ENCODE measurements at regions not wholly inside any gene's neighbourhood (a gene's known extent, or its start where the extent isn't known, plus 50 kb on each side); places are given as distances from the start of the nearest gene placed in this dataset.

DNA sequence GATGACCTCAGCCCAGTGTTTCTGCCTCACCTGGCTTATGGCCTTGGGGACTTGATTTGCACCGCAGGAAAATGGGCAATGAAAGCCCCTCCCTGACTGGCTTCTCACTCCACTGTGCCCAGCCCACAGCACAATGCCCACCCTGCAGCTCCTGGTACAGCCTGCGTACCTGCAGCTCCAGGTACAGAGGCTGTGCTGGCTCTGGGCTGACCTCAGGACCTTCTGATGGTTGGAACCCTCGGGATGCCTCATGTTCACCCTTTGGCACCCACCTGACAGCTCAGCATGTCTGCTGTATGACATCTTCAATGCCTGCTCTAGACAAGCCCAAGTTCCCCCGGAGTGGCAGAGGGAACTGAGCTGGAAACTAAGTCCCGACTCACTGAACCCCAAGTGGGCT lies 87.1 kb downstream of the ALG10 start:
- TF ChIP-seq, protein P1, sequence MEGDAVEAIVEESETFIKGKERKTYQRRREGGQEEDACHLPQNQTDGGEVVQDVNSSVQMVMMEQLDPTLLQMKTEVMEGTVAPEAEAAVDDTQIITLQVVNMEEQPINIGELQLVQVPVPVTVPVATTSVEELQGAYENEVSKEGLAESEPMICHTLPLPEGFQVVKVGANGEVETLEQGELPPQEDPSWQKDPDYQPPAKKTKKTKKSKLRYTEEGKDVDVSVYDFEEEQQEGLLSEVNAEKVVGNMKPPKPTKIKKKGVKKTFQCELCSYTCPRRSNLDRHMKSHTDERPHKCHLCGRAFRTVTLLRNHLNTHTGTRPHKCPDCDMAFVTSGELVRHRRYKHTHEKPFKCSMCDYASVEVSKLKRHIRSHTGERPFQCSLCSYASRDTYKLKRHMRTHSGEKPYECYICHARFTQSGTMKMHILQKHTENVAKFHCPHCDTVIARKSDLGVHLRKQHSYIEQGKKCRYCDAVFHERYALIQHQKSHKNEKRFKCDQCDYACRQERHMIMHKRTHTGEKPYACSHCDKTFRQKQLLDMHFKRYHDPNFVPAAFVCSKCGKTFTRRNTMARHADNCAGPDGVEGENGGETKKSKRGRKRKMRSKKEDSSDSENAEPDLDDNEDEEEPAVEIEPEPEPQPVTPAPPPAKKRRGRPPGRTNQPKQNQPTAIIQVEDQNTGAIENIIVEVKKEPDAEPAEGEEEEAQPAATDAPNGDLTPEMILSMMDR (IDR thresholded peaks at IDR 0.05): no peak
- no peak for TF ChIP-seq EP300 (IDR thresholded peaks at IDR 0.05; ENCODE audit: borderline replicate concordance in 1 of 2, low read depth in 1 of 2, low read length in 1 of 2)
- TF ChIP-seq, protein P2, sequence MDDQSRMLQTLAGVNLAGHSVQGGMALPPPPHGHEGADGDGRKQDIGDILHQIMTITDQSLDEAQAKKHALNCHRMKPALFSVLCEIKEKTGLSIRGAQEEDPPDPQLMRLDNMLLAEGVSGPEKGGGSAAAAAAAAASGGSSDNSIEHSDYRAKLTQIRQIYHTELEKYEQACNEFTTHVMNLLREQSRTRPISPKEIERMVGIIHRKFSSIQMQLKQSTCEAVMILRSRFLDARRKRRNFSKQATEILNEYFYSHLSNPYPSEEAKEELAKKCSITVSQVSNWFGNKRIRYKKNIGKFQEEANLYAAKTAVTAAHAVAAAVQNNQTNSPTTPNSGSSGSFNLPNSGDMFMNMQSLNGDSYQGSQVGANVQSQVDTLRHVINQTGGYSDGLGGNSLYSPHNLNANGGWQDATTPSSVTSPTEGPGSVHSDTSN (IDR thresholded peaks at IDR 0.05): no peak
- TF ChIP-seq POLR2AphosphoS5 (IDR thresholded peaks at IDR 0.05; ENCODE audit: low read depth, low read length): no peak
- no peak for TF ChIP-seq TEAD4 (IDR thresholded peaks at IDR 0.05; ENCODE audit: borderline replicate concordance, insufficient read depth)
- TF ChIP-seq SIN3A (IDR thresholded peaks at IDR 0.05; ENCODE audit: borderline replicate concordance, low read depth, low read length): no peak
- TF ChIP-seq RAD21 (IDR thresholded peaks at IDR 0.05; ENCODE audit: low read length): no peak
- no peak for TF ChIP-seq GABPA (IDR thresholded peaks at IDR 0.05; ENCODE audit: low read depth)
- TF ChIP-seq RCOR1 (IDR thresholded peaks at IDR 0.05; ENCODE audit: low read length): no peak
- TF ChIP-seq GATA2 (CRISPR knock-in tag; IDR thresholded peaks at IDR 0.05): no peak
- no peak for TF ChIP-seq RFX5 (IDR thresholded peaks at IDR 0.05; ENCODE audit: low read length)
- TF ChIP-seq NRF1 (IDR thresholded peaks at IDR 0.05; ENCODE audit: low read depth, low read length): no peak
- TF ChIP-seq, protein P3, sequence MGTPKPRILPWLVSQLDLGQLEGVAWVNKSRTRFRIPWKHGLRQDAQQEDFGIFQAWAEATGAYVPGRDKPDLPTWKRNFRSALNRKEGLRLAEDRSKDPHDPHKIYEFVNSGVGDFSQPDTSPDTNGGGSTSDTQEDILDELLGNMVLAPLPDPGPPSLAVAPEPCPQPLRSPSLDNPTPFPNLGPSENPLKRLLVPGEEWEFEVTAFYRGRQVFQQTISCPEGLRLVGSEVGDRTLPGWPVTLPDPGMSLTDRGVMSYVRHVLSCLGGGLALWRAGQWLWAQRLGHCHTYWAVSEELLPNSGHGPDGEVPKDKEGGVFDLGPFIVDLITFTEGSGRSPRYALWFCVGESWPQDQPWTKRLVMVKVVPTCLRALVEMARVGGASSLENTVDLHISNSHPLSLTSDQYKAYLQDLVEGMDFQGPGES (IDR thresholded peaks at IDR 0.05; ENCODE audit: low read depth, low read length): no peak
- TF ChIP-seq EZH2phosphoT487 (IDR thresholded peaks at IDR 0.05; ENCODE audit: borderline replicate concordance, low read depth): no peak
